Epithelial cell of esophagus (primary cell): ENCODE measurements at regions not wholly inside any gene's neighbourhood (a gene's known extent, or its start where the extent isn't known, plus 50 kb on each side); places are given as distances from the start of the nearest gene placed in this dataset.

Experiments
- DNase-seq: peaks from one replicate; pipeline ENCODE4 v3.0.0; 2010; ENCODE audit warnings: low read depth
- H3K4me3 ChIP-seq: 2 replicates; pipeline ENCODE4 v1.5.1; 2011; ENCODE audit warnings: mild to moderate bottlenecking, low read length, control low read depth
- CTCF ChIP-seq: IDR thresholded peaks from 2 replicates; pipeline ENCODE4 v1.5.1; 2011; ENCODE audit warnings: low read depth, mild to moderate bottlenecking, low read length, control low read depth, inconsistent platforms; ENCODE audit not compliant: insufficient read depth; ENCODE audit errors: missing control alignments

- no peak overlapping the region for H3K4me3 ChIP-seq
- DNase-seq = peak; percentile 87
- TF ChIP-seq CTCF = peak; percentile 6
Observed at GRCh38 chr9:78860801-78861475, 564.0 kb downstream of the PSAT1 start.

GRCh38 chr9:78863531-78863930 lies 566.6 kb downstream of the PSAT1 start:
- H3K4me3 ChIP-seq = no peak overlapping the region
- DNase-seq = no peak
- no peak for TF ChIP-seq CTCF

- no peak for DNase-seq
- no peak for TF ChIP-seq CTCF
- no peak overlapping the region for H3K4me3 ChIP-seq
Observed at GRCh38 chr9:78865737-78866136, 568.8 kb downstream of the PSAT1 start.

GRCh38 chr9:78866207-78867132 lies 569.5 kb downstream of the PSAT1 start:
- TF ChIP-seq CTCF = no peak
- peak; percentile 76 for DNase-seq
- H3K4me3 ChIP-seq = no peak overlapping the region

GRCh38 chr9:78871086-78871451 lies 574.1 kb downstream of the PSAT1 start:
- no peak for DNase-seq
- TF ChIP-seq CTCF = no peak

GRCh38 chr9:78871452-78872331 lies 574.8 kb downstream of the PSAT1 start:
- DNase-seq = peak; percentile 87
- no peak overlapping the region for H3K4me3 ChIP-seq
- TF ChIP-seq CTCF = no peak

More at GRCh38 chr9:78871086-78871451, 574.1 kb downstream of the PSAT1 start:
- H3K4me3 ChIP-seq = no peak overlapping the region
